ENCODE measurements at regions not wholly inside any gene's neighbourhood (a gene's known extent, or its start where the extent isn't known, plus 50 kb on each side); places are given as distances from the start of the nearest gene placed in this dataset.

DNA sequence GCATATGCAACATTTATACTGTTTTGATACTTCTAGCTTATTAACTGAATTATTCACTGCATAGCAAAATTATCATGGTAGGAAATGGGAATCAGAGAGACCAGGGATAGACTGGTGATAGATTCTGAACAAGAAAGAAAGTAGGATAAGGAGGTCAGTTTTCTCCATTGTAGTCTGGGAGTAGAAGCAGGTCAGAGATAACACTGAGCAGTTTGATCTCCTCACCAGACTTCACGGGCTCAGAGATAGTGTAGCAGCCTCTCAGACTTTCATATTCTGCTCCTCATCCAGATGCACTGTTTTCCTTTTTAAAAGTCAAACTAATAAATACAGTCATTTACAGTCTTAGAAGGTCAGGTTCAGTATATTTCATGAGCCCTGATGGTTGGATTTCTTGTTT is 56.0 kb upstream of the MYO16 start:
- no peak overlapping the region for H3K18ac ChIP-seq (ENCODE audit: low read depth in 1 of 2, low read length in 2 of 2)
- H2AFZ ChIP-seq (ENCODE audit: low read depth, low read length) = no peak overlapping the region
- no peak overlapping the region for H4K91ac ChIP-seq (ENCODE audit: low read length)

DNA sequence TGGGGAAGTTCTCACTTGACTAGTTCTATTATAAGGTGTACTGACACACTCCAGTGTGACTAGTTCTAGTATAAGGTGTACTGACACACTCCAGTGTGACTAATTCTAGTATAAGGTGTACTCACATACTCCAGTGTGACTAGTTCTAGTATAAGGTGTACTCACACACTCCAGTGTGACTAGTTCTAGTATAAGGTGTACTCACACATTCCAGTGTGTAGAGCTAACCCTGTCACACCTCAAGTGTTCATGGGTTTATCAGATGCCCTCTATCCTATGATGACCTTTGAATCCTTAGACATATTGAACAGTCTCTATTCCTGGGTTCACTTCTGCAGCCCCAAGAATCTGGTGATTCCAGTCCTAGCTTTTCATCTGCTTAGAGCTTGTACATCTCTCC is 54.6 kb upstream of the MYO16 start:
- Histone ChIP-seq H3K4me1 (ENCODE audit: control insufficient read depth, insufficient read depth, low read depth, low read length) (peaks cover 2% of the 10 kb centered on the region), H4K91ac (ENCODE audit: low read length) (no peak overlapping the region), H2BK120ac (ENCODE audit: low read depth, low read length) (no peak overlapping the region), H3K79me1 (replicated peaks; ENCODE audit: low read length, poor library complexity, severe bottlenecking) (no peaks in the 10 kb centered on the region), H3K27ac (ENCODE audit: low read length, poor library complexity, severe bottlenecking) (no peak overlapping the region), H2BK12ac (ENCODE audit: low read length in 2 of 2) (no peak overlapping the region), H3K27me3 (ENCODE audit: control insufficient read depth in 1 of 2, insufficient read depth in 1 of 2, low read length in 2 of 2) (no peaks in the 10 kb centered on the region), H3K9ac (ENCODE audit: low read length) (no peak overlapping the region), H3K14ac (ENCODE audit: low read length in 2 of 2) (no peak overlapping the region), H2BK15ac (ENCODE audit: low read depth, poor library complexity, severe bottlenecking) (no peak overlapping the region), H3K9me3 (ENCODE audit: control insufficient read depth, low read length) (no peaks in the 10 kb centered on the region), H2AFZ (ENCODE audit: low read depth, low read length) (no peak overlapping the region), H3K4ac (ENCODE audit: low read depth in 1 of 2, low read length in 2 of 2) (no peak overlapping the region), H3K36me3 (ENCODE audit: control insufficient read depth in 1 of 2, insufficient read depth in 2 of 2, low read depth in 1 of 2, low read length in 2 of 2) (no peaks in the 10 kb centered on the region), H4K8ac (ENCODE audit: low read length) (no peak overlapping the region), H2AK5ac (ENCODE audit: low read length, severe bottlenecking) (no peak overlapping the region), H3K23ac (ENCODE audit: low read length in 2 of 2) (no peak overlapping the region), H3K4me3 (ENCODE audit: insufficient read depth in 1 of 2, low read depth in 1 of 2, low read length in 2 of 2) (no peak overlapping the region), H3K4me2 (ENCODE audit: low read length, poor library complexity, severe bottlenecking) (no peak overlapping the region), H3K18ac (ENCODE audit: low read depth in 1 of 2, low read length in 2 of 2) (no peak overlapping the region), H2BK5ac (ENCODE audit: low read depth, low read length, poor library complexity, severe bottlenecking) (no peak overlapping the region)
- no peak for DNase-seq

More for the DNA sequence above, 56.0 kb upstream of the MYO16 start:
- peaks cover 2% of the 10 kb centered on the region for H3K4me1 ChIP-seq (ENCODE audit: control insufficient read depth, insufficient read depth, low read depth, low read length)
- H3K23ac ChIP-seq (ENCODE audit: low read length in 2 of 2) = no peak overlapping the region
- H3K79me1 ChIP-seq (replicated peaks; ENCODE audit: low read length, poor library complexity, severe bottlenecking) = no peaks in the 10 kb centered on the region
- H2BK120ac ChIP-seq (ENCODE audit: low read depth, low read length) = no peak overlapping the region
- H3K27ac ChIP-seq (ENCODE audit: low read length, poor library complexity, severe bottlenecking) = no peak overlapping the region
- no peak overlapping the region for H2BK5ac ChIP-seq (ENCODE audit: low read depth, low read length, poor library complexity, severe bottlenecking)
- no peak overlapping the region for H3K4me3 ChIP-seq (ENCODE audit: insufficient read depth in 1 of 2, low read depth in 1 of 2, low read length in 2 of 2)
- H2AK5ac ChIP-seq (ENCODE audit: low read length, severe bottlenecking) = no peak overlapping the region
- H4K8ac ChIP-seq (ENCODE audit: low read length) = no peak overlapping the region
- H3K9ac ChIP-seq (ENCODE audit: low read length) = no peak overlapping the region
- no peaks in the 10 kb centered on the region for H3K27me3 ChIP-seq (ENCODE audit: control insufficient read depth in 1 of 2, insufficient read depth in 1 of 2, low read length in 2 of 2)
- no peaks in the 10 kb centered on the region for H3K36me3 ChIP-seq (ENCODE audit: control insufficient read depth in 1 of 2, insufficient read depth in 2 of 2, low read depth in 1 of 2, low read length in 2 of 2)
- H3K4ac ChIP-seq (ENCODE audit: low read depth in 1 of 2, low read length in 2 of 2) = no peak overlapping the region
- no peak overlapping the region for H2BK12ac ChIP-seq (ENCODE audit: low read length in 2 of 2)
- no peak overlapping the region for H3K14ac ChIP-seq (ENCODE audit: low read length in 2 of 2)
- H2BK15ac ChIP-seq (ENCODE audit: low read depth, poor library complexity, severe bottlenecking) = no peak overlapping the region
- WGBS = no CpG with 5 or more reads among the region's 1 CpG
- no peaks in the 10 kb centered on the region for H3K9me3 ChIP-seq (ENCODE audit: control insufficient read depth, low read length)
- no peak for DNase-seq
- no peak overlapping the region for H3K4me2 ChIP-seq (ENCODE audit: low read length, poor library complexity, severe bottlenecking)

DNA sequence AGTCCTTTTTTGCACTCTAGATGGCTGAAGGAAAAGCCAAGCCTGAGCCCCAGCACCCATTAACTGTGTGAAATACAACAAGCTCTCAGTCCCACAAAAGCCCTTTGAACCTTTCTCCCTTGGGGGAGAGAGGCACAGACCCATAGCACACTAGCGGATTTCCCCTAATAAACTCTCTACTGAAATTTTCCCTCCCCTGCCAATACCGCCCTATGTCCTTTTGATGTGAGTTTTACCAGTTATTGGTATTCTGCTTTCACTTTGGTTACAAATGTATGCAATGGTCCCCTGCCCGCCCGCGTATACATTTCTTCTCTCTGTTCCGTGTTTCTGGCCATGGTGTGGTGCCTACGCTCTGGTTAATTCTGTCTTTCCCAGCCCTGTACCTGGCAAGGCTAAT is 54.0 kb upstream of the MYO16 start:
- DNase-seq = no peak
- WGBS = 95% methylated on average over 5 of the region's 7 CpGs
- Histone ChIP-seq H3K27me3 (ENCODE audit: control insufficient read depth in 1 of 2, insufficient read depth in 1 of 2, low read length in 2 of 2) (no peaks in the 10 kb centered on the region), H2AK5ac (ENCODE audit: low read length, severe bottlenecking) (no peak overlapping the region), H4K91ac (ENCODE audit: low read length) (no peak overlapping the region), H3K79me1 (replicated peaks; ENCODE audit: low read length, poor library complexity, severe bottlenecking) (no peaks in the 10 kb centered on the region), H3K4me2 (ENCODE audit: low read length, poor library complexity, severe bottlenecking) (no peak overlapping the region), H2BK5ac (ENCODE audit: low read depth, low read length, poor library complexity, severe bottlenecking) (no peak overlapping the region), H2BK12ac (ENCODE audit: low read length in 2 of 2) (no peak overlapping the region), H3K4me3 (ENCODE audit: insufficient read depth in 1 of 2, low read depth in 1 of 2, low read length in 2 of 2) (no peak overlapping the region), H4K8ac (ENCODE audit: low read length) (no peak overlapping the region), H3K4ac (ENCODE audit: low read depth in 1 of 2, low read length in 2 of 2) (no peak overlapping the region), H2AFZ (ENCODE audit: low read depth, low read length) (no peak overlapping the region), H3K4me1 (ENCODE audit: control insufficient read depth, insufficient read depth, low read depth, low read length) (peaks cover 2% of the 10 kb centered on the region), H2BK120ac (ENCODE audit: low read depth, low read length) (no peak overlapping the region), H3K36me3 (ENCODE audit: control insufficient read depth in 1 of 2, insufficient read depth in 2 of 2, low read depth in 1 of 2, low read length in 2 of 2) (no peaks in the 10 kb centered on the region), H3K18ac (ENCODE audit: low read depth in 1 of 2, low read length in 2 of 2) (no peak overlapping the region), H3K9ac (ENCODE audit: low read length) (no peak overlapping the region), H2BK15ac (ENCODE audit: low read depth, poor library complexity, severe bottlenecking) (no peak overlapping the region), H3K27ac (ENCODE audit: low read length, poor library complexity, severe bottlenecking) (no peak overlapping the region), H3K23ac (ENCODE audit: low read length in 2 of 2) (no peak overlapping the region), H3K9me3 (ENCODE audit: control insufficient read depth, low read length) (no peaks in the 10 kb centered on the region), H3K14ac (ENCODE audit: low read length in 2 of 2) (no peak overlapping the region)

Data from mesenchymal stem cell (in vitro differentiated cells and primary cell).